Astrocyte of the spinal cord (primary cell): ENCODE measurements at regions not wholly inside any gene's neighbourhood (a gene's known extent, or its start where the extent isn't known, plus 50 kb on each side); places are given as distances from the start of the nearest gene placed in this dataset.
"Not testable (repeated sequence)": the region's sequence is repeated elsewhere in the genome, so short reads cannot be mapped to it uniquely, and the experiment has no call there.

Source experiments
- DNase-seq: peaks from one replicate; pipeline ENCODE4 v3.0.0; 2011; ENCODE audit warnings: low read depth, low spot score
- H3K4me3 ChIP-seq: 2 replicates; pipeline ENCODE4 v1.5.1; 2011; ENCODE audit warnings: low read depth, mild to moderate bottlenecking, low read length, moderate library complexity
- CTCF ChIP-seq: IDR thresholded peaks from 2 replicates; pipeline ENCODE4 v1.5.1; 2012; ENCODE audit warnings: low read depth, mild to moderate bottlenecking, low read length, inconsistent platforms
- in situ Hi-C: cut with HindIII; loops from 2 replicates; pipeline ENCODE4 v1.10.0; 2017; ENCODE audit warnings: low sequenced_read_pairs

GRCh38 chr12:131557078-131557709, 153.7 kb upstream of the SFSWAP start:
- in situ Hi-C loops, result no loop called here
- no peak overlapping the region for H3K4me3 ChIP-seq
- no peak for DNase-seq
- TF ChIP-seq CTCF, result no peak

DNA sequence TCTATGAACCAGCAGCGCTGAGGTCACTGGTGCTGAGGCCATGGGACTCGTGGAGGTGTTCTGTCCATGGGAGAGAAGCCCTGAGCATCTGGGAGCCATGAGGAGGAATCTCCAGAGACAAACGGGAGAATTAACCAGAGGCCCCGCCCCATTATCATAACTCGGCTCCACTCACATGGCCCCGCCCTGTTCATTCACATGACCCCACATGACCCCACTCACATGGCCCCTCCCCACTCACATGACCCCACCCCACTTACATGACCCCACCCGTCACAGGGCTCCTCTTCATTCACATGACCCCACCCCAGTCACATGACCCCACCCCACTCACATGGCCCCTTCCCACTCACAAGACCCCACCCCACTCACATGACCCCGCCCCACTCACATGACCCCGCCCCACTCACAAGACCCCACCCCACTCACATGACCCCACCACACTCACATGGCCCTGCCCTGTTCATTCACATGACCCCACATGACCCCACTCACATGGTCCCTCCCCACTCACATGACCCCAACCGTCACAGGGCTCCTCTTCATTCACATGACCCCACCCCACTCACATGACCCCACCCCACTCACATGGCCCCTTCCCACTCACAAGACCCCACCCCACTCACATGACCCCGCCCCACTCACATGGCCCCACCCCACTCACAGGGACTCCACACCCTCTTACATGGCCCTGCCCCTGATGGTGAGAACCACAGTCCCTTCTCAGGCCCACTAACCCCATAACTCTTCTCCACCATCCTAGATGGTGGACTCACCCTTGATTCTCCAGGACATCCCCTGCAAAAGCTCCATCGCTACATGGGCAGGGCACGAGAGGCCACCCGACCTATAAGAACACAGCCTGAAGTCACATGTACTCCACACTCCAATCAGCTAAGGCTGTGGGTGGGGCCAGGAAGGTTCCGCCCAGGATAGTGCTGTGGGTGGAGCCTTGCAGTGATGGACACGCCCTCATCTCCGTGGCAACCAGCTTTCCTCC, 151.1 kb upstream of the SFSWAP start:
- in situ Hi-C loops, result no loop called here
- no peak for TF ChIP-seq CTCF
- no peak for DNase-seq
- no peak overlapping the region for H3K4me3 ChIP-seq

DNA sequence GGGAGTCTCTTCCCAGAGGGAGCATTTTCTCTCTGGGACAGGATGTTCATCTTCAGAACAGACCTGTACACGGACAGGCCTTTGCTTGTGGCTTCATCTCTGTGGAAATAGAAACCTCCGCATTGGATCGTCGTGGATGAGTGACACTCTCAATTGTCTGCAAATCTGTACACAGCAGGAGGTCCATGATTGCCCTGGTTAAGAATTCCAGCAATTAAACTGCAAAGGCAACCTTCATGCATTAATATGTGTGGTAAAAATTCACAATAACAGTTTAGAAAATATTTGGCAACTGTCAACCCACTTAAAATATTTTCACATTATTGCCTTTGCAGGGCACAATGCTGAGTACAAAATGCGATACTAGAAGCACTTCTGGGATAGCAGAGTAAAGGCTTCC, 149.8 kb upstream of the SFSWAP start:
- no peak for TF ChIP-seq CTCF
- no peak for DNase-seq
- in situ Hi-C loops, result no loop called here
- H3K4me3 ChIP-seq, result no peak overlapping the region

- in situ Hi-C loops, result no loop called here
- DNase-seq, result no peak
- H3K4me3 ChIP-seq, result no peak overlapping the region
- TF ChIP-seq CTCF, result no peak
These were observed 148.8 kb upstream of the SFSWAP start for GRCh38 chr12:131561891-131562684.

GRCh38 chr12:131564138-131564727, 146.7 kb upstream of the SFSWAP start:
- in situ Hi-C loops, H3K4me3 ChIP-seq, DNase-seq: not testable (repeated sequence)

DNA sequence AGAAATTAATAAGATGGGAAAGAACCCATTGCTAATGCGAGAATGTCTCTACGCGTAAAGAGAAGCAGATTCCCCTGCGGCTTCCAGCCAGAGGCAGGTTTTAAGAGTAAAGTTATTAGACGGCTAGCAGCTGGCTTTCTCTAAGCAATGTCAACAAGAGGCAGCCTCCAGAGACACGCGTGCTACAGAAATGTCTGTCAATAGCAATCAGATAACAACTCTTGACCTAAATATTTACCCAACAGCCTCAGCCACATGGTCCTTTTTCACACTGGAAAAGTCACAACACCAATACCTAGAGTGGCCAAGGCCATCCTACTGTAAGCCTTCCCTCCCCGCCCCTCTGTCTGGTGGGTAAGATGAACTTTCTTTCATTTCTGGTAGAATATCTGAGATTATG, 146.0 kb upstream of the SFSWAP start:
- in situ Hi-C loops, result no loop called here
- no peak for TF ChIP-seq CTCF

More for the DNA sequence above, 146.0 kb upstream of the SFSWAP start:
- DNase-seq, result no peak
- H3K4me3 ChIP-seq, result no peak overlapping the region
